ENCODE measurements at regions not wholly inside any gene's neighbourhood (a gene's known extent, or its start where the extent isn't known, plus 50 kb on each side); places are given as distances from the start of the nearest gene placed in this dataset.

DNA sequence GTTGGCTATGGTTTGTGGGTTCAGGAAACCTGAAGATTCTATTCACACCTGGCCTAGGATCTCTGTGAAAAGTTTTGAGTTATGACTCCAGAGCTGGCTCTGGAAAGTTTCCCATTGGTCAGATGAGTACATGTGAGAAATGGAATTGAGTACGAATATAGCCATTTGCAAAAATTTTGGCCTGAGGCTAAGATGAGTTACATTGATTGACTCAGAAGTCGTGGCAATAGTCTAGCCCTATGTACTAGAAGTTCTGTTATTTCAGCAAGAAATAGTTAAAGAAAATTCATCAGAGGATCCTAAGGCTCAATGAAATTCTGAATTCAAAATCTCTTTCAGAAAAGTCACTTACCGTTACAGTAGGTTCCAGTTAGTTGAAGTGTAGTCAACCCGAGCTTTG, 109.9 kb downstream of the PTCSC3 start:
- H3K36me3 ChIP-seq (ENCODE audit: low read depth), result no peaks in the 10 kb centered on the region
- no peaks in the 10 kb centered on the region for H3K9me3 ChIP-seq (ENCODE audit: severe bottlenecking)
- DNase-seq (ENCODE audit: low spot score) (no peak), ATAC-seq (ENCODE audit: low read depth) (peak; percentile 40; the same call in 2 of the 3 replicates)
- H3K27me3 ChIP-seq (ENCODE audit: insufficient read depth, poor library complexity, severe bottlenecking), result no peaks in the 10 kb centered on the region
- TF ChIP-seq CTCF (IDR thresholded peaks at IDR 0.05; ENCODE audit: poor library complexity, severe bottlenecking), result no peak
- H3K27ac ChIP-seq (ENCODE audit: poor library complexity, severe bottlenecking), result no peak overlapping the region
- H3K4me3 ChIP-seq (ENCODE audit: severe bottlenecking), result no peak overlapping the region
- peaks cover 23% of the 10 kb centered on the region for H3K4me1 ChIP-seq (ENCODE audit: insufficient read depth, poor library complexity, severe bottlenecking)

GRCh38 chr14:36065831-36066230, 110.7 kb downstream of the PTCSC3 start:
- ATAC-seq (ENCODE audit: low read depth), result no peak
- TF ChIP-seq CTCF (IDR thresholded peaks at IDR 0.05; ENCODE audit: poor library complexity, severe bottlenecking), result no peak

GRCh38 chr14:36059531-36059930, 117.0 kb downstream of the PTCSC3 start:
- H3K36me3 ChIP-seq (ENCODE audit: low read depth), result no peaks in the 10 kb centered on the region
- no peaks in the 10 kb centered on the region for H3K9me3 ChIP-seq (ENCODE audit: severe bottlenecking)
- DNase-seq (ENCODE audit: low spot score) (no peak), ATAC-seq (ENCODE audit: low read depth) (no peak)
- H3K4me1 ChIP-seq (ENCODE audit: insufficient read depth, poor library complexity, severe bottlenecking), result peaks cover 10% of the 10 kb centered on the region
- H3K27ac ChIP-seq (ENCODE audit: poor library complexity, severe bottlenecking), result no peak overlapping the region
- no peak overlapping the region for H3K4me3 ChIP-seq (ENCODE audit: severe bottlenecking)
- no peak for TF ChIP-seq CTCF (IDR thresholded peaks at IDR 0.05; ENCODE audit: poor library complexity, severe bottlenecking)
- no peaks in the 10 kb centered on the region for H3K27me3 ChIP-seq (ENCODE audit: insufficient read depth, poor library complexity, severe bottlenecking)

More at GRCh38 chr14:36065831-36066230, 110.7 kb downstream of the PTCSC3 start:
- H3K27ac ChIP-seq (ENCODE audit: poor library complexity, severe bottlenecking), result no peak overlapping the region
- DNase-seq (ENCODE audit: low spot score), result no peak
- H3K27me3 ChIP-seq (ENCODE audit: insufficient read depth, poor library complexity, severe bottlenecking), result no peaks in the 10 kb centered on the region
- H3K4me3 ChIP-seq (ENCODE audit: severe bottlenecking), result no peak overlapping the region
- H3K4me1 ChIP-seq (ENCODE audit: insufficient read depth, poor library complexity, severe bottlenecking), result peaks cover 23% of the 10 kb centered on the region
- no peaks in the 10 kb centered on the region for H3K36me3 ChIP-seq (ENCODE audit: low read depth)
- H3K9me3 ChIP-seq (ENCODE audit: severe bottlenecking), result no peaks in the 10 kb centered on the region

GRCh38 chr14:36057452-36058116, 118.9 kb downstream of the PTCSC3 start:
- ATAC-seq (ENCODE audit: low read depth) (peak; percentile 77), DNase-seq (ENCODE audit: low spot score) (no peak)
- Histone ChIP-seq H3K4me3 (ENCODE audit: severe bottlenecking) (no peak overlapping the region), H3K27ac (ENCODE audit: poor library complexity, severe bottlenecking) (peak overlapping the region; percentile 26), H3K36me3 (ENCODE audit: low read depth) (no peaks in the 10 kb centered on the region), H3K9me3 (ENCODE audit: severe bottlenecking) (no peaks in the 10 kb centered on the region), H3K27me3 (ENCODE audit: insufficient read depth, poor library complexity, severe bottlenecking) (no peaks in the 10 kb centered on the region), H3K4me1 (ENCODE audit: insufficient read depth, poor library complexity, severe bottlenecking) (peaks cover 10% of the 10 kb centered on the region)
- TF ChIP-seq CTCF (IDR thresholded peaks at IDR 0.05; ENCODE audit: poor library complexity, severe bottlenecking), result no peak

DNA sequence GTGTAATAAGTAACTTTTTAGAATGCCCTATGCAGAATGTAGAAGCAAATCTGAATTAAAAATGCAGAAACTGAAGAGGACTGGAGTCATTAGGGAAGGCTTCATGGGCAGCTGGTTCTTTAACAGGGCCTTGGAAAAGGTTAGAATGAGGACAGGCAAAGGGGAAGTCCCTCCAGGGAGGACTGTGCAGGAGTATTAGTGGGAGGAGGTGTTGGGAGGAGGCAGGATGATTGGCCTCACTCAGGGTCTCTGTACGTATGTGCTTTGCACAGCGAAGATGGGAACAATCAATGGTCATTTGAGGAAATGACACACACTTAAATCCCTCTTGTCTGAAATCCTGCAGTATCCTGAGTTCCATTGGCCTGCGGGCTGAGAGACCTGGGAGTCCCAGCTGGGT, 119.7 kb downstream of the PTCSC3 start:
- peaks cover 10% of the 10 kb centered on the region for H3K4me1 ChIP-seq (ENCODE audit: insufficient read depth, poor library complexity, severe bottlenecking)
- no peaks in the 10 kb centered on the region for H3K36me3 ChIP-seq (ENCODE audit: low read depth)
- no peaks in the 10 kb centered on the region for H3K27me3 ChIP-seq (ENCODE audit: insufficient read depth, poor library complexity, severe bottlenecking)
- no peaks in the 10 kb centered on the region for H3K9me3 ChIP-seq (ENCODE audit: severe bottlenecking)
- no peak for ATAC-seq (ENCODE audit: low read depth)
- peak overlapping the region; percentile 26 for H3K27ac ChIP-seq (ENCODE audit: poor library complexity, severe bottlenecking)
- DNase-seq (ENCODE audit: low spot score), result no peak
- TF ChIP-seq CTCF (IDR thresholded peaks at IDR 0.05; ENCODE audit: poor library complexity, severe bottlenecking), result no peak
- H3K4me3 ChIP-seq (ENCODE audit: severe bottlenecking), result no peak overlapping the region
